Thyroid gland (tissue), 4 donors: ENCODE measurements at regions not wholly inside any gene's neighbourhood (a gene's known extent, or its start where the extent isn't known, plus 50 kb on each side); places are given as distances from the start of the nearest gene placed in this dataset.

Experiments
- DNase-seq, 2 donors: peaks; one replicate each; pipeline ENCODE4 v3.0.0-alpha.2; 2019
- H3K27ac ChIP-seq, 3 donors: fragments of 200-600 bp; sonication (generic); 1 replicate in 2 of 3; 2 replicates in 1 of 3; pipeline ENCODE4 v1.5.1; 2016 to 2019; ENCODE audit warnings: mild to moderate bottlenecking in 1 of 3, moderate library complexity in 1 of 3
- H3K27me3 ChIP-seq: fragments of 200-600 bp; sonication (generic); one replicate; pipeline ENCODE4 v1.5.1; 2019
- H3K36me3 ChIP-seq, 2 donors: fragments of 200-600 bp; sonication (generic); one replicate each; pipeline ENCODE4 v1.5.1; 2016 to 2019
- H3K4me1 ChIP-seq, 2 donors: fragments of 200-600 bp; sonication (generic); one replicate each; pipeline ENCODE4 v1.5.1; 2017 to 2019
- H3K4me3 ChIP-seq, 3 donors: fragments of 200-600 bp; sonication (generic); replicated peaks in 1 of 3; 1 replicate in 2 of 3; 2 replicates in 1 of 3; pipeline ENCODE4 v1.5.1; 2016; ENCODE audit warnings: mild to moderate bottlenecking in 1 of 3
- H3K9me3 ChIP-seq: fragments of 200-600 bp; sonication (generic); one replicate; pipeline ENCODE4 v1.5.1; 2017
- POLR2A ChIP-seq, 2 donors: fragments of 450-650 bp; IDR thresholded peaks; one replicate each; pipeline ENCODE4 v1.6.1; 2017; ENCODE audit warnings: antibody characterized with exemption in 2 of 2, mild to moderate bottlenecking in 2 of 2, moderate library complexity in 1 of 2
- WGBS, 2 donors: methylation state at CpG; one replicate each; pipeline ENCODE4 v1.1.5; 2017; 5-methylcytosine and 5-hydroxymethylcytosine counted together
- intact Hi-C: fragments of 100-400 bp; cut with DNase I; formaldehyde crosslinking; loops from one replicate; pipeline ENCODE4 v1.15.1; 2023
- TF ChIP-seq, protein P1 (sequence below), 6 experiments: fragments of 200-600 bp in 3 of 6; fragments of 450-650 bp in 3 of 6; sonication (generic) in 3 of 6; IDR thresholded peaks; one replicate each; pipeline ENCODE4 v1.5.1; 2016 to 2019; ENCODE audit warnings: antibody characterized with exemption in 6 of 6, mild to moderate bottlenecking in 2 of 6, inconsistent platforms in 1 of 6, moderate library complexity in 1 of 6

DNA sequence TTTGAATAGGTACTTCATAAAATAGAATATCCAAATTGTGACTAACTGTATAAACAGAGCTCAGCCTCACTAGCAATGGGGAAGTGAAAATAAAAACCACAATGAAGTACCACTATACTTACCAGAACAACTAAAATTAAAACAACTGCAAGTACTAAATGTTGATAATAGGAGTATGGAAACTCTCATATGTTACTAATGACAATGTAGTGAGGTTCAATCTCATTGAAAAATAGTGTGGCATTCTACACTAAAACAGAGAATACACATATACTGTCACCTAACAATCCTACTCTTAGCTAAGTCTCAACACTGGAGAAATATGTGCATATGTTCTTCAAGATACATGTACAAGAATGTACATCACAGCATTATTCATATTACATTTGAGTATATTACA is 132.0 kb upstream of the CARMIL1 start:
- DNase-seq: no peak
- Histone ChIP-seq H3K27me3 (no peaks in the 10 kb centered on the region), H3K36me3 (no peaks in the 10 kb centered on the region), H3K4me1 (peaks cover 10 to 12% of the 10 kb centered on the region in 2 donors), H3K4me3 (no peak overlapping the region), H3K27ac (no peak overlapping the region), H3K9me3 (no peaks in the 10 kb centered on the region)
- intact Hi-C loops: no loop called here
- no peak for TF ChIP-seq POLR2A (IDR thresholded peaks at IDR 0.05)

DNA sequence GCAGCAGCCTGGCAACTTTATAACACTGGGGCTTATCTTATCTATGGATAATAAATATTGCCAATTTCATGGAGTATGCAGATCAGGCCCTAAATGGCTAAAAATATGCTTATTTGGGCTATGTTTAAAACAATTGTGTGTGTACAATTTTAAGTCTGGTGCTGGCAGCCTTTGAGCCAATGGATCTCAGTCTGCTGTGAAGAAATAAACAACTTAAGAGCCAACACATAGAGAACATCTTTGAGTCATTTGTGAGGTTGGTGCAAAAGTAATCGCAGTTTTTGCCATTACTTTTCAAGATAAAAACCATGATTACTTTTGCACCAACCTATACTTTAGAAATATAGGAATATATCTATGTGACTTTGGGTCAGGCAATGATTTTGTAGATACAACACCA is 129.1 kb upstream of the CARMIL1 start:
- TF ChIP-seq POLR2A (IDR thresholded peaks at IDR 0.05): no peak
- TF ChIP-seq, protein P1, sequence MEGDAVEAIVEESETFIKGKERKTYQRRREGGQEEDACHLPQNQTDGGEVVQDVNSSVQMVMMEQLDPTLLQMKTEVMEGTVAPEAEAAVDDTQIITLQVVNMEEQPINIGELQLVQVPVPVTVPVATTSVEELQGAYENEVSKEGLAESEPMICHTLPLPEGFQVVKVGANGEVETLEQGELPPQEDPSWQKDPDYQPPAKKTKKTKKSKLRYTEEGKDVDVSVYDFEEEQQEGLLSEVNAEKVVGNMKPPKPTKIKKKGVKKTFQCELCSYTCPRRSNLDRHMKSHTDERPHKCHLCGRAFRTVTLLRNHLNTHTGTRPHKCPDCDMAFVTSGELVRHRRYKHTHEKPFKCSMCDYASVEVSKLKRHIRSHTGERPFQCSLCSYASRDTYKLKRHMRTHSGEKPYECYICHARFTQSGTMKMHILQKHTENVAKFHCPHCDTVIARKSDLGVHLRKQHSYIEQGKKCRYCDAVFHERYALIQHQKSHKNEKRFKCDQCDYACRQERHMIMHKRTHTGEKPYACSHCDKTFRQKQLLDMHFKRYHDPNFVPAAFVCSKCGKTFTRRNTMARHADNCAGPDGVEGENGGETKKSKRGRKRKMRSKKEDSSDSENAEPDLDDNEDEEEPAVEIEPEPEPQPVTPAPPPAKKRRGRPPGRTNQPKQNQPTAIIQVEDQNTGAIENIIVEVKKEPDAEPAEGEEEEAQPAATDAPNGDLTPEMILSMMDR (IDR thresholded peaks at IDR 0.05): no peak
- Histone ChIP-seq H3K27me3 (no peaks in the 10 kb centered on the region), H3K27ac (no peak overlapping the region), H3K4me1 (peaks cover 11 to 18% of the 10 kb centered on the region in 2 donors), H3K36me3 (no peaks in the 10 kb centered on the region), H3K4me3 (no peak overlapping the region), H3K9me3 (no peaks in the 10 kb centered on the region)
- 92 to 95% methylated on average over 1 of the region's 1 CpG for WGBS, 2 donors
- intact Hi-C loops: no loop called here
- DNase-seq: no peak

DNA sequence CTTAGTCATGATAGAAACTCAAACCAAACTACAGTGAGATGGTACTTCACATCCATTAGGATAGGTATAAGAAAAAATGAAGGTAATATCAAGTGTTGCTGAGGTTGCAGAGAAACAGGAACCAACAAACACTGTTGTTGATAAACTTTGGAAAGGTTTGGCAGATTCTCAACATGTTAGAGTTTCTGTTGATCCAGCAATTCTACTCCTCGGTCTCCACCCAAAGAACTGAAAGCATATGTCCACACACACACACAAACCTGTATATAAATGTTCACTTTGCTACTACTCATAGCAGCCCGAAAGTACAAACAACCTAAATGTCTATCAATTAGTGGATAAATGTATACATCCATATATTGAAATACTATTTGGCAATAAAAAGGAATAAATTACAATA is 128.3 kb upstream of the CARMIL1 start:
- no peaks in the 10 kb centered on the region for H3K36me3 ChIP-seq
- WGBS, 2 donors: 82 to 86% methylated on average over 2 of the region's 2 CpGs
- TF ChIP-seq, protein P1 (IDR thresholded peaks at IDR 0.05): no peak

GRCh38 chr6:25153079-25153478 is 126.1 kb upstream of the CARMIL1 start:
- no peak overlapping the region for H3K27ac ChIP-seq
- DNase-seq: no peak
- H3K27me3 ChIP-seq: no peaks in the 10 kb centered on the region
- intact Hi-C loops: no loop called here
- TF ChIP-seq, protein P1 (IDR thresholded peaks at IDR 0.05): no peak
- TF ChIP-seq POLR2A (IDR thresholded peaks at IDR 0.05): no peak
- H3K9me3 ChIP-seq: no peaks in the 10 kb centered on the region
- no peak overlapping the region for H3K4me3 ChIP-seq
- WGBS, 2 donors: 97 to 98% methylated on average over 21 of the region's 21 CpGs
- no peaks in the 10 kb centered on the region for H3K36me3 ChIP-seq
- peaks cover 11 to 18% of the 10 kb centered on the region in 2 donors for H3K4me1 ChIP-seq

More for the DNA sequence above, 128.3 kb upstream of the CARMIL1 start:
- intact Hi-C loops: no loop called here
- Histone ChIP-seq H3K27me3 (no peaks in the 10 kb centered on the region), H3K9me3 (no peaks in the 10 kb centered on the region), H3K27ac (no peak overlapping the region), H3K4me1 (peaks cover 11 to 18% of the 10 kb centered on the region in 2 donors), H3K4me3 (no peak overlapping the region)
- DNase-seq: no peak

- Histone ChIP-seq H3K27me3 (no peaks in the 10 kb centered on the region), H3K4me3 (no peak overlapping the region), H3K36me3 (no peaks in the 10 kb centered on the region), H3K4me1 (peaks cover 11 to 18% of the 10 kb centered on the region in 2 donors), H3K9me3 (no peaks in the 10 kb centered on the region), H3K27ac (peak overlapping the region; percentile 63 to 65 (median 64))
- TF ChIP-seq, protein P1 (IDR thresholded peaks at IDR 0.05): no peak
- TF ChIP-seq POLR2A (IDR thresholded peaks at IDR 0.05): no peak
- intact Hi-C loops: no loop called here
- WGBS, 2 donors: 32 to 47% methylated on average over 3 of the region's 3 CpGs
- no peak for DNase-seq
Observed at GRCh38 chr6:25154034-25154596, 125.1 kb upstream of the CARMIL1 start.
